HG03460 (cell line): ENCODE measurements at regions not wholly inside any gene's neighbourhood (a gene's known extent, or its start where the extent isn't known, plus 50 kb on each side); places are given as distances from the start of the nearest gene placed in this dataset.

Source experiments
- ATAC-seq: cut with Tn5 transposase; IDR thresholded peaks from one replicate; pipeline ENCODE4 v1.9.1; 2021; ENCODE audit not compliant: unreplicated experiment

DNA sequence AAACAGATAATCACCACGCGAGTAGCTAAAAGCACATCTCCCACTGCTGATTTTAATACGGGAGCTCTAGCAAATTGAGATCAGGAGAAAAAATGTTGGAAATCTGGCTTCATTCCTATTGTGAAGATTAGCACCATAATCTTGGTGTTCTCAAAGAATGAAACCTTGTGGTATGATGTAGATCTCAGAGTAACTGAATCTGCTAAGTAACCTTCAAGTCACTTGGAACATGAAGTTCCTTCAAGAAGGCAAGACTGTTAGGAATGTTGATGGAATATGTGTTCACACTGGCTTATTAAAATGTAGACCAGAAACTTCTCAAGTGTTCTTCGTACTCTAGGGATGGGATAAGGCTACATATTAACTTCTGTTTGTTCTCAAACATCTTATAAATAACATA is 117.4 kb upstream of the CHRM3 start:
- ATAC-seq, result no peak

DNA sequence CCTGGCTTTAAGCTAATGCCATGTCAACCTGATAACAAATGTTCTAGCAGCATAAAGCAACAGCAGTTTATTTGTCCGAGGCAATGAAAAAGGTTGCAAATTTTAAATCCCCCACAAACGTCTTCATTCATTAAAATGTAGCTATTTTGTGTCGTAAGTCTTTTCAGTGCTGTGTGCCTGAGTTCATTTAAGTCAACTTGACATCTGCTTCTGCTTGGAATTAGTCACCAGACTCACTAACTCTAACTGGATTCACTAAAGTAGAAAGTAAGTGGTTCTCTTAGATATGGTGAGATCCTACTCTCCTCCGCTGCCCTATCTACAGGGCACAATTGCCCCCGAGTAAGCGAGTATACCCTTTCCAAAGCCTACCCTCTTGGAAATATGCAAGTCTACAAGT is 118.4 kb upstream of the CHRM3 start:
- ATAC-seq, result no peak

DNA sequence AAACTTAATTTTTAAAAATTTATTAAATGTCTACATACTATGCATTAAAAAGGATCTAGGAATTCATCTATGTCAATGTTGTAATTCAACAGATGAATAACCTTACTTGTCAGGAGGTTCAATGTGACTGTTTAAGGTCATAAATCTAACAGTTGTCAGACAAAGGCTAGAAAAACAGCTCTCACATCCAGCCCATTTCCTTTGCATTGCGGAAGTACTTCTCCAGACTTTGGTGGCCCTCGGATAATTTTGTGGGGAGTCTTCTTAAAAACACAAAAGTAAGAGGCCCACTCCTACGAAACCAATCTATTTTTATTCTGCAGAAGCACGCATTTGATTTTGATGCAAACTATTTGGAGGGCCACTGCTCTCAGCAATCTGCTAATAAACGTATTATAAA is 122.6 kb upstream of the CHRM3 start:
- no peak for ATAC-seq

DNA sequence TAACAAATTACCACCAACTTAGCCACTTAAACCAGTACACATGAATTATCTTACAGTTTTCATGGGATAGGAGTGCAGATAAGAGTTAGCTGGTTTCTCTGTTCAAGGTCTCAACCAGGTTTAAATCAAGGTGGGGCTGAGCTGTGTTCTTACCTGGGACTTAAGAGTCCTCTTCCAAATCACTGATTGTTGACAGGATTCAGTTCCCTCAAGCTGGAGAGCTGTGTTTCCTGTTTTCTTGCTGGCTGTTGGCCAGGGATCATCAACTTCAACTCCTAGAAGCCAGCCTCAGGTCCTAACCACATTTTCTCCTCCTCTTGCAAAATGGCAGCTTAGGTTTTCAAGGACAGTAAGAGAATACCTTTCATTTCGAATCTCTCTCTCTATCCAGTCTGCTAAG is 123.8 kb upstream of the CHRM3 start:
- no peak for ATAC-seq

DNA sequence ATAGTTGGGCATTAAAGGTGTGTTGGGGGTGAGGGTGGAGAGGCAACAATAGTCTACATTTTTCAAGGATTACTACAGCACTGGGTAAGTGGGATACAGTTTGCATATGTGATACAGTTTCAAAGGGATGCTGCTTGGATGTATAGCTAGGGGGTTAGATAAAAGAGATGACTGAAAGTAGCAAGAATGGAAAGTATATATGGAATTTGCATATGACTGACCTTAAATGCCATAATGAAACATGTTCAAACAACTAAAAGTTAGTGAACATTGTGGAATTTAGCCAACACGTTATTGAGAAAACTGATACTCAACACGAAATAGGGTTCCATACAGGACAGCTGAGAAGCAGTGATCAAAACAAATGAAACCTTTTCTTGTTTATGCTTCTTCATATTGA is 124.8 kb upstream of the CHRM3 start:
- ATAC-seq, result no peak

DNA sequence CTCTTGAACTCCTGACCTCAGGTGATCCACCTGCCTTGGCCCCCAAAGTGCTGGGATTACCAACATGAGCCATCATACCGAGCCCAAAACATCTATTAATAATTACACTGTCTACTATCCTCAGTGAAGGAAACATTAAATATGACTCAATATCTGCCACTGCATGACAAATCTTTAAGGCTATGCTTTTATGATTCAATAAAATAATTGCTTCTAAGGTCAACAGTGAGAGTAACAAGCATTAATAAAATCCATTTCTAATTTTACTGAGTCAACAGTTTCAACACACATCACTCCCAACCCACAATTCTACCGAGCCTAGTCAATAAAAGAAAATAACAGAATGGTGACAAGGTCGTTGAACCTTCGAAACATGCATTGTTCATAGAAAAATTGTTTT is 125.5 kb upstream of the CHRM3 start:
- no peak for ATAC-seq

DNA sequence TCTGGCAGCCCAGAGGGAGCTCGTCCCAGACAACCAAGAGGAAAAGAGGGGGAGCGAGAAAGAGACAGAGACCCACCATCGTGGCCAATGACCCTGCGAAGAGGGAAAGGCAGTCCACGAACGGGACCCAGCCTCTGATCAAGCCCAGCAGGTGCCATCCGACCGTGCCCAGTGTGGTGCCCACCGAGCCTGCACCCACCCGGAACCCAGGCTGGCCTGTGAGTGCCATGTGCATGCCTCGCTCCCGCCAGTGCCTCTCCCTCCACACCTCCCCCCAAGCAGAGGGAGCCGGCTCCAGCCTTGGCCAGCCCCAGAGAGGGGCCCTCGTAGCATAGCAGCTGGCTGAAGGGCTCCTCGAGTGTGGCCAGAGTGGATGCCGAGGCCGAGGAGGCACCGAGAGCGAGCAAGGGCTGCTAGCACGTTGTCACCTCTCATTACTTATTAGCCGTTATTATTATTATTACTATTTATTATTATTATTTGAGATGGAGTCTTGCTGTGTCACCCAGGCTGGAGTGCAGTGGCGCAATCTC is 130.7 kb upstream of the CHRM3 start:
- ATAC-seq, result no peak

DNA sequence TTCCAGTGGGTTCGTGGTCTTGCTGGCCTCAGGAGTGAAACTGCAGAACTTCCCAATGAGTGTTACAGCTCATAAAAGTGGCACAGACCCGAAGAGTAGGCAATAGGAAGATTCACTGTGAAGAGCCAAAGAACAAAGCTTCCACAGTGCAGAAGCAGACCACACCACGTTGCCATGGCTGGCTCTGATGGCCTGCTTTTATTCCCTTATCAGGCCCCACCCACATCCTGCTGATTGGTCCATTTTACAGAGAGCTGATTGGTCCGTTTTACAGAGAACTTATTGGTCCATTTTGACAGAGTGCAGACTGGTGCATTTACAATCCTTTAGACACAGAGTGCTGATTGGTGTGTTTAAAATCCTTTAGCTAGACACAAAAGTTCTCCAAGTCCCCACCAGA is 131.4 kb upstream of the CHRM3 start:
- no peak for ATAC-seq

DNA sequence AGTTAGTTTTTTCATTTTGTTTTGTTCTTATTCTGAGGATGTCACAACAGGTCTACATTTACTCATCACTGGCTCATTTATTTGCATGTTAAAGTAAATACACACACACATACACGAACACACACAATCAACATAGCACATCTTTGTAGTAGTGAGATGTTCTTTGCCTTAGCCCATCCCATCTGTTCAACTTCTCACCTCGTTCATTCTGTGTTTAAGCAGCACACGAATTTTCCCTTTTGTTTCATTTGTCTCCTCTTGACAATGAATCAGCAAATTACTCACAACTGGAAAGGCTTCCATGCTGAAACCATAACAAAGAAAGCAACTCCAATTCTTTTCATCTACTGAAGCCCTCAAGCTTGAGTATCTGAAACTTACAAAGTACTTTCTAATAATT is 133.3 kb upstream of the CHRM3 start:
- ATAC-seq, result no peak

DNA sequence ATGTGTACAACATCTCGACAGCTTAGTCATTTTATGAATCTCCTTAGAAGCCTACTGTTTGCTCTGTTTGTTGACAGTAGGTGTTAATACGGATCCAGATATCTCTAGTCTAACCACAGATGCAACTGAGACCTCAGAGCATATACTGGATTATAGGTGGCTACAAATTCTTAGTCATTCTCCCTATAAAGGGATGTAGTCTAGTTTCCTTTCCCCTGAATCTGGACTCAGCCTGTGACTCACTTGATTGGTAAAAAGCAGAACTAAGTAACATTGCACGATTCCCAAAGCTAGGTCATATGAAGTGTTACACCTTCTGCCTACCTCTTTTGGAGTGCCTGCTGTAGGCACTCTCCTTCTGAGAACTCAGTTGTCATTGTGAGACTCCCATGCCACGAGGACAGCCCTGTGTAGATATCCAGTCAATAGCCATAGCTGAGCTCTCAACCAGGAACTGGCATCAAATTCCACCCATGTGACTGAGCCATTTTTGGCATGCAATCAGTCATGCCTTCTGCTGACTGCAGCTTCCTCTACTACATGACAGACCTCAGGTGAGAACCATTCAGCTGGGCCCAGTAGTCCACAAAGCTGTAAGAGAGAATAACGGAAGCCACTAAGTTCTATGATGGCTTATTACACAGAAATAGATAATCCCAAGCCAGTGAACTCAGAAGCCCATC is 135.9 kb upstream of the CHRM3 start:
- ATAC-seq, result no peak

DNA sequence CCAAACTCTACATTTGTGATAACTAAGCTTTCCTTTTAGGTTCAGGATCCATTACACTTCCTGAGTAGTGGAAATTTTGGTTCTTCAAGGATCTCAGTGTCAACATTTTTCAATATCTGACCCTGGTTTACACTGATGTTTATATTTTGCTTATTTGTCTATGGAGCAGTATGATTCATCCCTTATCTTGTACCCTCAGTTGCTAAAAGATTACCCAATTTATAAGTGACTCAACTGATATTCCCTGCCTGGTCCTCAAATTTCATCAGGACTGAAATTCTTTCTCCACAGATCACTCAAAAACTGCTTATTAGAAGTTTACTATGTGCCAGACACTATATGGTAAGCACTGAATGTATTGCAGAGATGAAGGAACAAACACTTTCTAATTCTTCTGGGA is 139.1 kb upstream of the CHRM3 start:
- ATAC-seq, result no peak

DNA sequence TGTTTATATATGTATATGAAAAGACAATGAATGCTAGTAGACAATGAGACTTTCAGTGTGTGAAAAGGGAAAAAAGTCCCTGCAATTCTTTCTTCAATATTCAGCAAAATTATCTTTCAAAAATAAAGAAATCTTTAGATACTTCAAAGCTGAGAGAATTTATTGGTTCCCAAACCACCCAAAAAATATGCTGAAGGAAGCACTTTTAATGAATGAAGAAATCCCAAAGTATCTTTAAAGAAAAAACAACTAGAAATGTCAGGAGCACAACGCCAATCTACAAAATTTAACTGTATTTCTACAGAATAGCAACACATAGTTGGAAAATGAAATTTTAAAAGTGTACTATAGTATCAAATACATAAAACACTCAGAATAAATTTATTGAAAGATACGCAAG is 142.3 kb upstream of the CHRM3 start:
- no peak for ATAC-seq

DNA sequence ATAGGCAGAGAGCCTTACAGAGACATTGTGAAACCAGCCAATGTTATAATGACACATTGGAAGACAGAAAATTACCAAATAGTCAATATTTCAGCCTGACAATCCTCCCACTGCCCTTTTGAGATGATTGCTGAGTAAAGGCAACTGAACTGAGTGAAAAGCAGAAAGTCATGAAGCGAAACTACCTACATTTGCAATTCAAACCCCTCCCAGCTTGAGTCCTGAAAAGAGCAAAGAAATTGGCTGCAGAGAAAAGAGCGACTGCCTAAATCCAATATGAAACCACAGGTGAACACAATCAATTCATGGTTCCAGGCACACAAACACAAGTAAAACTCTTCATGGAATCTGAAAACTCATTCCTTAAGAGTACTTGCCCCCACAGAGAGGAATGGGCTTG is 143.4 kb upstream of the CHRM3 start:
- ATAC-seq, result no peak

DNA sequence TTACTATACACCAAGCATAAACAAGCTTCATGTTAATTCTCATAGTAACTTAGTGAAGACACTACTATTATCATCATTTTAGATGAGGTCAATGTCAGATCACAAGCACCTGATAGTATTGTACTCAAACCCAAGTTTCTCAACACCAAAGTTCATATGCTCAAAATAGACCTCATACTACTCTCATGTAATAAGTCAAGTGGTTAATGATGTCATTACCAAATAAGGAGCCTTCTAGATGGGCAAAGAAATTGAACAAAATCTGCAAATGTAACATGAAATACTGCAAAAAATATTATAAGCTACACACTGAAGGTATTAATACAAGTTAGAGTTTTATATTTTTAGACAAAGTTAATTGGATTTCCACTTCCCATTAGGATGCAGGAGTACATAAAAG is 144.0 kb upstream of the CHRM3 start:
- ATAC-seq, result no peak

DNA sequence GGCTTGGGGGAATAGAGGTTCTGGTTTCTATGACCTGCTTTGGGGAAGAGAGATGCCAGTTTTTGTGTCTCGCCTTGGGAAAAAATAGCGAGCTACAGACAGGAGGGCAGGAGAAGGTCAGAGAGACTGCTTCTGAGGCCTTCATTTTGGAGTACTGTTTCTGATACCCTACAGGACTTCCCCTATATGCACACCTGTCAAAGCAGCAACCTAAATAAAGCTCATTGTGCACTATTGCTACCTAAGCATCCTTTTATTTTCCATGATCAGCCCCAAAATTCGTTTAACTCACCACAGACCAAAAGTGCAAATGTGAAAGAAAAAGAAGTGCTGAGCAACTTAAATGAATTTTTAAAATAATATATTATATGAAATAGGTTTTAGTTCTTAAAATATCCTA is 145.6 kb upstream of the CHRM3 start:
- no peak for ATAC-seq

DNA sequence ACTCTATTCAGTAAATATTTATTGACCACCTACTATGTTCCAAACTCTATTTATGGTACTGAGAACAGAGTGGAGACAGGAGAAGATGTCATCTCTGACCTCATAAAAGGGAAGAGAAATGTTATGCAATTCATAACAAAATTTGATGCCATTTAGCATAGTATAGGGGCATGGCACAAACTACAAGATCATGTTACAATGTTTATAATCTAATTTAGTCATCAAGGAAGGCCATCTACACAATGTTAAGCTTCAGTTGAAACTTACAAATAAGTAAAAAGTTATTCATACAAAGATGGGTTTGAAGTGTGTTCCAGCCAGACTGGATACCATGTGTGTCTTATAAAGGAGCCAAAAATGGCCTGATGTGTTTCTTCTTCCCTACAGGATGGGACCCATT is 146.8 kb upstream of the CHRM3 start:
- ATAC-seq, result no peak

DNA sequence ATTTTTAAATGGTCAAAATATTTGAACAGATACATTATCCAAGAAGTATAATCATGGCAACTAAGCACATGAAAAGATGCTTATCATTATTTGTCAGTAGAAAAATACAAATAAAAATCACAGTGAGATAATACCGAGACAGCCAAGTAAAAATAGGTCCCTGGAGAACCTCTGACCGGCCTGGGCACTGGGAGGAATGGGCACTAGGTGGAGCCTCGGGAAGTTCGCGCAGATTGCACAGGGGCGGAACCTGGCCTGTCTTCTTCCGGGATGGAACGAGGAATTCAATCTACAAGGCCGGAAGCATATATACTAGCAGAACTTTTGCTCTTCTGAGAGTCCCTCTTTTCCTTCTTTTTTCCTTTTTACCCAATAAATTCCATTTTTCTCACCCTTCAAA is 148.5 kb upstream of the CHRM3 start:
- ATAC-seq, result no peak

DNA sequence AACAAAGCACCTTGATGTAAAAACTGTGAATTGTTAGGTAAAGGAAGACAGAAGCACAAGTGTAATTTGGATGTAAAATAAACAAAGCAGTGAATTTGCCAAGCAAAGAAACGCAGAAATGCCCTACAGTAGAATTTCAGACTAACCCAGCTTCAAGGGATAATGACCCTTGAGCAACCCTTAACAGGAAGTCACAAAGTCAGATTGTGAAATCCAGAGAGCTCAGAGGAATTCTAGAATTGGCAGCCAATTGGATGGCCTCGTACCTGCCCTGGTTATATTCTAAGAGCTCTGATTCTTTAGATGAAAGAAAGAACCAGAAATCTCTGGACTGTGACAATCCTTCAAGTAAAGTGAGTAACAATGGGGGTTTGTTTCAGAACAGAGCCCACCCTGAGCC is 152.7 kb upstream of the CHRM3 start:
- ATAC-seq, result no peak

DNA sequence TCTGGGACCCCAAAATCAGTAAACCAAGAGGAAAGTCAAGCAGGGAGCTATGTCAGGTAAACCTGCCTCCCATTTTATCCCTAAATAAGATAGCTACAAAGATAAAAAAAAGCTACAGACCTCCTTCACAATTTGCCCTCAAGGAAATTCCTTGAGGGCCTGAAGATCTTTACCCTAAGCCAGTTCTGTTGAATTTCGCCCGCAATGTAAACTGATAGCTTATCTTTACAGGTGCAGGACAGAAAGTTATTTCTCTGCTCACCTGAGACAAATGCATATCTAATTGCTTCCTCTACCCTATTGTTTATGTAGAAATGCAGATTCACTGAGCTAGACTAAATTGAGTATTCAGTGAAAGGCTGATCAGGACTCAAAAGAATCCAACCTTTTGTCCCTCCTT is 153.4 kb upstream of the CHRM3 start:
- ATAC-seq, result no peak

DNA sequence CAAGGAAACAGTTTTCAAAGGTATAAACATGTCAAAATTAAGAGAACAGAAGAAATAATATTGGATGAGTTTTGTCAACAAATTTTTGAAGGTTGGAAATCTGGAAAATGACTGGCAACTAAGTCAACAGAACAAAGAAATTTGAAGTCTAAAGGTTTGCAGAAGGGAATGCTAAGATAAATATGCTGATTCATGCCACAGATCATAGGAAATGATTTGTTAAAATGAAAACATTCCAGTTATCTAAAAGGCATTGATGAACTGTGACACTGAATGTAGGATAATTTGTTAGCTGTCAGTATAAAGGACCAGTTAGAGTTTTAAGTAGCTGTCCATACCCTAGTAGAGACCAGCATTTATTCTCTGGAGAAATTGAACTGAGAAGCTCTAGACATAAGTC is 157.9 kb upstream of the CHRM3 start:
- ATAC-seq, result no peak

DNA sequence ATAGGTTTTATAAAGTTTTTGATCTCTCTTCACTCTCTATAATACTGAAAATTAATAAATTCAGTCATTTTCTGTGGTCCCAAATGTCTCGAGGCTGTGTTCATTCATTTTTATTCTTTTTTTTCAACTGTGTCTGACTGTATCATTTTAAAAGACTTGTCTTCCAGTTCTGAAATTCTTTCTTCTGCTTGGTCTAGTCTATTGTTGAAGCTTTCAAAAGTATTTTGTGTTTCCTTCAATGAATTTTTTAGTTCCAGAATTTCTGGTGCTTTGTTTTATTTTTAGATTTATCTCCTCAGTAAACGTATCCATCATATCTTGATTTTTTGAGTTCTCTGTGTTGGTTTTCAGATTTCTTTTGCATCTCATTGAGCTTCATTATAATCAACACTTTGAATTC is 161.0 kb upstream of the CHRM3 start:
- ATAC-seq, result no peak

DNA sequence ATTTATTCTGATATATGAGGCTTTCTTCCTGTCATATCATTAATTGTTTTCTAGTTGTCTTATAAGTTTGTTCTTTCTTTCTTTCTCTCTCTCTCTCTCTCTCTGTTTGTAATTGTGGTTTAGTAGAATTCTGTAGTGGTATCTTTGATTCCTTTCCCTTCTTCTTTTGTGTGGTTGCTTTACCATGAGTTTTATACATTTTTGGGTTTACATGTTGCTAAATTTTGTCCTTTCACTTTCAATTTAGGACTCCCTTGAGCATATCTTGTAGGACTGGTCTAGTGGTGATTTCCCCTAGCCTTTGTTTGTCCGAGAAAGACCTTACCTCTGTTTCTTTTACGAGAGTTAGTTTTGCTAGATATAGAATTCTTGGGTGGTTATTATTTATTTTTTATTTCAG is 162.3 kb upstream of the CHRM3 start:
- no peak for ATAC-seq

DNA sequence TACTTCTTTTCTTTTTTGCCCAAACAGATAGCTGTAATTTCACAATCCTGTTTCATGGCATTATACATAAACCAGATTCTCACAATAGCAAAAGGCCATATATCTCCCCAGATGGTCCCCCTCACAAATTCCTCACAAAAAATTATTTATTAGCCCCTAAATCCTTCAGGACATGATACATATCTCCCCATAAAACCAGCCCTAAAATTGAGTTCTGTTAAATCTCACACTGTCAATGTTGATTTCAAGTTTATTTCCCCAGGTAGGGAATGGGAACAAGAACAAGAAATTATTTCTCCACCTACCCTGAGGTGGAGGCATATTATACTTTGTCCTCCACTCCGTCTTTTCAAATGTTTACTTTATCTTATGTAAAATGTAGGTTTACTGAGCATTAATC is 163.4 kb upstream of the CHRM3 start:
- ATAC-seq, result no peak
